RKO (cell line): ENCODE measurements at regions not wholly inside any gene's neighbourhood (a gene's known extent, or its start where the extent isn't known, plus 50 kb on each side); places are given as distances from the start of the nearest gene placed in this dataset.
"Not testable (repeated sequence)": the region's sequence is repeated elsewhere in the genome, so short reads cannot be mapped to it uniquely, and the experiment has no call there.

Source experiments
- DNase-seq: peaks from one replicate; pipeline ENCODE4 v3.0.0-alpha.2; 2016; ENCODE audit warnings: low spot score

GRCh38 chr17:73895157-73895556 lies 250.9 kb upstream of the SDK2 start:
- no peak for DNase-seq

- no peak for DNase-seq
These were observed 252.7 kb upstream of the SDK2 start for GRCh38 chr17:73896966-73897365.

- DNase-seq: no peak
These were observed 255.6 kb upstream of the SDK2 start for GRCh38 chr17:73899839-73900238.

GRCh38 chr17:73900516-73900915 lies 256.3 kb upstream of the SDK2 start:
- DNase-seq: no peak

- DNase-seq: no peak
These were observed 257.0 kb upstream of the SDK2 start for GRCh38 chr17:73901249-73901648.

GRCh38 chr17:73901661-73902415 lies 257.6 kb upstream of the SDK2 start:
- DNase-seq: no peak

- no peak for DNase-seq
These were observed 258.4 kb upstream of the SDK2 start for GRCh38 chr17:73902416-73903181.

GRCh38 chr17:73906896-73907870 lies 262.9 kb upstream of the SDK2 start:
- DNase-seq: no peak

GRCh38 chr17:73909186-73909585 lies 264.9 kb upstream of the SDK2 start:
- no peak for DNase-seq

- DNase-seq: no peak
These were observed 266.0 kb upstream of the SDK2 start for GRCh38 chr17:73910206-73910605.

GRCh38 chr17:73910821-73911515 lies 266.7 kb upstream of the SDK2 start:
- no peak for DNase-seq

GRCh38 chr17:73911726-73912372 lies 267.6 kb upstream of the SDK2 start:
- no peak for DNase-seq

- no peak for DNase-seq
These were observed 268.1 kb upstream of the SDK2 start for GRCh38 chr17:73912373-73912746.

- no peak for DNase-seq
These were observed 270.5 kb upstream of the SDK2 start for GRCh38 chr17:73914536-73915274.

GRCh38 chr17:73919033-73919432 lies 274.8 kb upstream of the SDK2 start:
- DNase-seq: not testable (repeated sequence)

GRCh38 chr17:73921306-73921705 lies 277.1 kb upstream of the SDK2 start:
- DNase-seq: no peak

- no peak for DNase-seq
These were observed 279.2 kb upstream of the RPL38 start for GRCh38 chr17:73924114-73924908.

- no peak for DNase-seq
These were observed 278.6 kb upstream of the RPL38 start for GRCh38 chr17:73924909-73925186.

GRCh38 chr17:73929860-73930430 lies 273.5 kb upstream of the RPL38 start:
- DNase-seq: no peak
